ENCODE measurements at regions not wholly inside any gene's neighbourhood (a gene's known extent, or its start where the extent isn't known, plus 50 kb on each side); places are given as distances from the start of the nearest gene placed in this dataset.

- Histone ChIP-seq H3K36me3 (ENCODE audit: control insufficient read depth in 2 of 2, extremely low read depth in 1 of 2, insufficient read depth in 2 of 2, low read length in 2 of 2) (no peaks in the 10 kb centered on the region), H4K20me1 (ENCODE audit: control insufficient read depth, extremely low read depth, insufficient read depth, low read length) (no peaks in the 10 kb centered on the region), H3K4me1 (ENCODE audit: control insufficient read depth, extremely low read depth, insufficient read depth, low read length) (no peaks in the 10 kb centered on the region), H3K9me3 (ENCODE audit: control insufficient read depth, low read depth, low read length) (no peaks in the 10 kb centered on the region), H3K4me2 (ENCODE audit: control insufficient read depth, extremely low read depth, insufficient read depth, low read depth, low read length) (no peak overlapping the region), H3K27me3 (ENCODE audit: control insufficient read depth, extremely low read depth, insufficient read depth, low read length) (no peaks in the 10 kb centered on the region), H3K9ac (ENCODE audit: control insufficient read depth, extremely low read depth, insufficient read depth, low read length) (no peak overlapping the region), H2AFZ (ENCODE audit: control insufficient read depth, low read length) (no peak overlapping the region), H3K27ac (ENCODE audit: control insufficient read depth, insufficient read depth, low read length) (no peak overlapping the region), H3K9me1 (ENCODE audit: control insufficient read depth, extremely low read depth, insufficient read depth, low read length) (no peaks in the 10 kb centered on the region), H3K79me2 (ENCODE audit: control insufficient read depth, insufficient read depth, low read length) (no peaks in the 10 kb centered on the region), H3K4me3 (ENCODE audit: control insufficient read depth in 2 of 3, extremely low read depth in 1 of 3, insufficient read depth in 2 of 3, low read depth in 1 of 3, low read length in 3 of 3) (no peak overlapping the region)
- dilution Hi-C loops (cut with MboI; ENCODE audit: extremely low pct_ligation_motif_present, low sequenced_read_pairs), result no loop called here
- TF ChIP-seq CTCF (optimal IDR thresholded peaks at IDR 0.05 in 1 of 3, IDR thresholded peaks at IDR 0.05 in 1 of 3, conservative IDR thresholded peaks at IDR 0.05 in 1 of 3; ENCODE audit: extremely low read depth in 1 of 3, insufficient read depth in 2 of 3, low read length in 3 of 3) (no peak), EZH2 (IDR thresholded peaks at IDR 0.05; ENCODE audit: low read length) (no peak)
- FAIRE-seq (no peak), DNase-seq (ENCODE audit: low read depth, low spot score) (no peak)
Observed at GRCh38 chr14:27435923-27436670, 838.3 kb upstream of the NOVA1 start.

GRCh38 chr14:27484633-27485032 is 886.8 kb upstream of the NOVA1 start:
- Histone ChIP-seq H3K27ac (ENCODE audit: control insufficient read depth, insufficient read depth, low read length) (no peak overlapping the region), H3K9ac (ENCODE audit: control insufficient read depth, extremely low read depth, insufficient read depth, low read length) (no peak overlapping the region), H3K79me2 (ENCODE audit: control insufficient read depth, insufficient read depth, low read length) (no peaks in the 10 kb centered on the region), H3K9me1 (ENCODE audit: control insufficient read depth, extremely low read depth, insufficient read depth, low read length) (no peaks in the 10 kb centered on the region), H2AFZ (ENCODE audit: control insufficient read depth, low read length) (no peak overlapping the region), H3K4me3 (ENCODE audit: control insufficient read depth in 2 of 3, extremely low read depth in 1 of 3, insufficient read depth in 2 of 3, low read depth in 1 of 3, low read length in 3 of 3) (no peak overlapping the region), H3K36me3 (ENCODE audit: control insufficient read depth in 2 of 2, extremely low read depth in 1 of 2, insufficient read depth in 2 of 2, low read length in 2 of 2) (no peaks in the 10 kb centered on the region), H3K9me3 (ENCODE audit: control insufficient read depth, low read depth, low read length) (no peaks in the 10 kb centered on the region), H3K4me2 (ENCODE audit: control insufficient read depth, extremely low read depth, insufficient read depth, low read depth, low read length) (no peak overlapping the region), H3K27me3 (ENCODE audit: control insufficient read depth, extremely low read depth, insufficient read depth, low read length) (no peaks in the 10 kb centered on the region), H3K4me1 (ENCODE audit: control insufficient read depth, extremely low read depth, insufficient read depth, low read length) (no peaks in the 10 kb centered on the region), H4K20me1 (ENCODE audit: control insufficient read depth, extremely low read depth, insufficient read depth, low read length) (no peaks in the 10 kb centered on the region)
- no peak for DNase-seq (ENCODE audit: low read depth, low spot score)
- TF ChIP-seq EZH2 (IDR thresholded peaks at IDR 0.05; ENCODE audit: low read length) (no peak), CTCF (optimal IDR thresholded peaks at IDR 0.05 in 1 of 3, IDR thresholded peaks at IDR 0.05 in 1 of 3, conservative IDR thresholded peaks at IDR 0.05 in 1 of 3; ENCODE audit: extremely low read depth in 1 of 3, insufficient read depth in 2 of 3, low read length in 3 of 3) (no peak)
- FAIRE-seq, result no peak
- dilution Hi-C loops (cut with MboI; ENCODE audit: extremely low pct_ligation_motif_present, low sequenced_read_pairs), result no loop called here

All from keratinocyte (primary cell).